ENCODE measurements at regions not wholly inside any gene's neighbourhood (a gene's known extent, or its start where the extent isn't known, plus 50 kb on each side); places are given as distances from the start of the nearest gene placed in this dataset.

DNA sequence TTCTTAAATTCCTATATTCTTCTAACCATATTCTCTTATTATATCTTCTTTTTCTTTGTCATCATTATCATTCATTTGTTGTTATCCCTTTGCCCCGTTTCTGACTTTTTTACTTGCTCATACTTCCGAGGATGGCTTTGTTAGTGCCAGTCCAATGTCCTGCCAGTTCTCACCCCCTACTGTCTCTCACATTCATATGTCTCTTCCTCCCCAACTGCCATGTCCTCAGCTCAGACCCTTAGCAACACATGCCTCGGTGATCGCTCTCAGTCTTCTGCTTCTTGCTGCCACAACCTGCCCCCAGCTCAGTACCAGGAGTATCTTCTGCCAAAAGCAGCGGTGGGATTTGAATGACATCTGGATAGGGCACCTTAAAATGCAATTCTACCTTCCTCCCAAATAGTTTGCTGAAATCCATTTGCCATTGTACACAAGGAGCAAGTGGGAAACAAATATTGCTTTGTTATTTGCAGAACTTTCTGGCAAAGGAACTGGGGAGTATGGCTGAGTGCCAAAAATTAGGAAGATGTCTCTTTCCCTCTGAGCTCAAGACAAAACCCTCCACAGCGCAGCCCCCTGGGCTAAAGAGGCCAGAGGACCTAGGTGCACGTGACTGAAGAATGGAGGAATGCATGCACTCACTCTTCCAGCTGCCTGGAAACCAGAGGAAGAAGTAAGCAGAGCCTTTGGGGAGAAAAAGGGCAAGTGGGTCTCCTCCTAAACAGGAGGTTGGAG lies 57.7 kb upstream of the CTNNB1 start:
- intact Hi-C loops (cut with DNase I; ENCODE audit: low total_unique reads) = no loop called here
- Histone ChIP-seq H3K36me3 (no peaks in the 10 kb centered on the region), H3K27me3 (no peaks in the 10 kb centered on the region), H3K4me3 (no peak overlapping the region), H3K9me3 (peaks cover 0 to 10% (median 4%) of the 10 kb centered on the region in 4 donors), H3K4me1 (no peaks in the 10 kb centered on the region), H3K27ac (no peak overlapping the region)
- TF ChIP-seq POLR2AphosphoS5 (IDR thresholded peaks at IDR 0.05) = no peak
- TF ChIP-seq, protein P1, sequence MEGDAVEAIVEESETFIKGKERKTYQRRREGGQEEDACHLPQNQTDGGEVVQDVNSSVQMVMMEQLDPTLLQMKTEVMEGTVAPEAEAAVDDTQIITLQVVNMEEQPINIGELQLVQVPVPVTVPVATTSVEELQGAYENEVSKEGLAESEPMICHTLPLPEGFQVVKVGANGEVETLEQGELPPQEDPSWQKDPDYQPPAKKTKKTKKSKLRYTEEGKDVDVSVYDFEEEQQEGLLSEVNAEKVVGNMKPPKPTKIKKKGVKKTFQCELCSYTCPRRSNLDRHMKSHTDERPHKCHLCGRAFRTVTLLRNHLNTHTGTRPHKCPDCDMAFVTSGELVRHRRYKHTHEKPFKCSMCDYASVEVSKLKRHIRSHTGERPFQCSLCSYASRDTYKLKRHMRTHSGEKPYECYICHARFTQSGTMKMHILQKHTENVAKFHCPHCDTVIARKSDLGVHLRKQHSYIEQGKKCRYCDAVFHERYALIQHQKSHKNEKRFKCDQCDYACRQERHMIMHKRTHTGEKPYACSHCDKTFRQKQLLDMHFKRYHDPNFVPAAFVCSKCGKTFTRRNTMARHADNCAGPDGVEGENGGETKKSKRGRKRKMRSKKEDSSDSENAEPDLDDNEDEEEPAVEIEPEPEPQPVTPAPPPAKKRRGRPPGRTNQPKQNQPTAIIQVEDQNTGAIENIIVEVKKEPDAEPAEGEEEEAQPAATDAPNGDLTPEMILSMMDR (IDR thresholded peaks at IDR 0.05) = no peak
- TF ChIP-seq EP300 (IDR thresholded peaks at IDR 0.05) = no peak
- no peak for TF ChIP-seq POLR2A (IDR thresholded peaks at IDR 0.05)
- no peak for DNase-seq
- 77 to 90% (median 81%) methylated on average over 7 of the region's 7 CpGs for WGBS, 5 donors

DNA sequence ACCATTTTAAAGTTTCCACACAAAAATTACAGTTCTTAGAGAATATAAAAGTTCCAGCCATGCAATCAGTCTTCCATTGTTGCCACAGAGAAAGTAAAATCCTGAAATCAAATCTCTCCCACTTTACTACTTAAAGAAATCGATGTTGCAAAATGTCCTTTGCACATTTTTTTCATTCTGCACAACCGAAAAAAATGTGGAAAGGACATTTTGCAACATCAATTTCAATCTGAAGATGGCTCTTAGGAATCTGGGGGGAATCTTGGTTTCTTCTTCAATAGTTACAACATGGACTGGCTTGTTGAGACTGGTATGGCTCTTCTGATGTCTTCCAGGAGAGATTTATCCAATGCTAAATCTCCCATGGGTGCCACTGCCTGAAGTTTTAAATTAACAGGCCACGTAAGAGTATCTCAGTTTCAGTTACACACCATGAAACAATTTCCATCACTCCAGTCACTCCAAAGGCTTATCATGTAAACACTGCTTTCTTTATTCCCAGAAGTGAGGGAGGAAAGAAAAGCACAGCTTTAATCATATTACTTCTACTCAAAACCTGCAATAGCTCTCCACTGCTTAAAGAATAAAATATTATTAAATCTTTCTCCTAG lies 55.8 kb upstream of the CTNNB1 start:
- TF ChIP-seq POLR2AphosphoS5 (IDR thresholded peaks at IDR 0.05) (no peak), EP300 (IDR thresholded peaks at IDR 0.05) (no peak), POLR2A (IDR thresholded peaks at IDR 0.05) (no peak)
- TF ChIP-seq, protein P1 (IDR thresholded peaks at IDR 0.05) = no peak
- intact Hi-C loops (cut with DNase I; ENCODE audit: low total_unique reads) = no loop called here
- H3K27me3 ChIP-seq = no peaks in the 10 kb centered on the region
- H3K9me3 ChIP-seq = peaks cover 0 to 15% (median 7%) of the 10 kb centered on the region in 4 donors
- H3K4me1 ChIP-seq = no peaks in the 10 kb centered on the region
- no peak overlapping the region for H3K4me3 ChIP-seq
- no peak overlapping the region for H3K27ac ChIP-seq
- DNase-seq = no peak
- no peaks in the 10 kb centered on the region for H3K36me3 ChIP-seq
- 67 to 77% (median 71%) methylated on average over 3 of the region's 3 CpGs for WGBS, 5 donors

DNA sequence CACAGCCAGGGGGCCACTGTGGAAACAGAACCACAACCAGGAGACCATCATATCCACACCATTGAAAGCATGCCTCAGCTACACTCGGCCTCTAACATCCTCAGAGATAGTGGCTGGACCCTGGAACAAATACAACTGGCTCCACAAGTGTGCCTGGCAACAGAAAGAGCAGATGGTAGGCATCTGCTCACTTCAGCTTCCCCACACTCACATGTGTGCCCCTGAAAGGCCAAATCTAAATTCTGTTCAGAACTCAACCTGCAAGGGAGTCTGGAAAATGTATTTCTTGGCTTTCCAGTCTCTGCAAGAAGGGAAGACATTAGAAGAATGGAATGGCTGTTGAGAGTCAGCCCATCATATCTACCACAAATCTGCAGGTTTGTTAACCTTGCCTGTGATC lies 54.7 kb upstream of the CTNNB1 start:
- Histone ChIP-seq H3K9me3 (peaks cover 0 to 15% (median 7%) of the 10 kb centered on the region in 4 donors), H3K4me3 (no peak overlapping the region), H3K36me3 (no peaks in the 10 kb centered on the region), H3K27ac (no peak overlapping the region), H3K4me1 (no peaks in the 10 kb centered on the region), H3K27me3 (no peaks in the 10 kb centered on the region)
- intact Hi-C loops (cut with DNase I; ENCODE audit: low total_unique reads) = no loop called here
- TF ChIP-seq POLR2AphosphoS5 (IDR thresholded peaks at IDR 0.05) = no peak
- no peak for TF ChIP-seq EP300 (IDR thresholded peaks at IDR 0.05)
- no peak for TF ChIP-seq POLR2A (IDR thresholded peaks at IDR 0.05)
- TF ChIP-seq, protein P1 (IDR thresholded peaks at IDR 0.05) = no peak
- 69 to 83% (median 79%) methylated on average over 1 of the region's 1 CpG; no CpG with 5 or more reads in 1 of the 5 donors for WGBS, 5 donors
- peak in 1 of 2 donors; percentile 16 for DNase-seq

- H3K27ac ChIP-seq = no peak overlapping the region
- no peaks in the 10 kb centered on the region for H3K27me3 ChIP-seq
- no peaks in the 10 kb centered on the region for H3K36me3 ChIP-seq
- no peak for DNase-seq
- WGBS, 5 donors = 76 to 88% (median 79%) methylated on average over 2 of the region's 2 CpGs
- H3K9me3 ChIP-seq = peaks cover 0 to 15% (median 7%) of the 10 kb centered on the region in 4 donors
- H3K4me1 ChIP-seq = no peaks in the 10 kb centered on the region
- intact Hi-C loops (cut with DNase I; ENCODE audit: low total_unique reads) = no loop called here
- no peak overlapping the region for H3K4me3 ChIP-seq
- no peak for TF ChIP-seq POLR2AphosphoS5 (IDR thresholded peaks at IDR 0.05)
Measured at GRCh38 chr3:41148478-41148877, 50.8 kb upstream of the CTNNB1 start.

DNA sequence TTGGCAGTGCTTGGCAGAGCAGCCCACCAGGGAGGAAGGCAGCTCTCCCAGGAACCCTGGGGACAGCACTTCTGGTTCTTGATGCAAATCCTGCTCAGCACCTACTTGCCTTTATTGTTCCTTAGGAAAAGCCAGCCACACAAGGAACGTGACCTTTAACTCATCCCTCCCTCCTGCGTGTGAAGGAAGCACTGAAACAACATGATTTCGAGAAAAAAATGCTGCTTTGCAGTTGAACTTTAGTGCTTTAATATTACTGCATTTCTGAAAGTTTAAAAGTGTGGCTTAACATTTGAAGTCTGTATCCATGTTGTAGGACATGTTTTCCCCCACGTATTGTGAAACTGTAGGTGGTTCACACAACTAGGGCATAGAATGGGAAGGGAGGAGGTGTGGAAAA lies 50.4 kb upstream of the CTNNB1 start:
- Histone ChIP-seq H3K4me3 (no peak overlapping the region), H3K36me3 (no peaks in the 10 kb centered on the region), H3K27me3 (no peaks in the 10 kb centered on the region), H3K27ac (no peak overlapping the region), H3K9me3 (peaks cover 0 to 15% (median 7%) of the 10 kb centered on the region in 4 donors), H3K4me1 (no peaks in the 10 kb centered on the region)
- WGBS, 5 donors = 77 to 85% (median 82%) methylated on average over 4 of the region's 4 CpGs
- no peak for TF ChIP-seq POLR2A (IDR thresholded peaks at IDR 0.05)
- no peak for TF ChIP-seq POLR2AphosphoS5 (IDR thresholded peaks at IDR 0.05)
- TF ChIP-seq, protein P1 (IDR thresholded peaks at IDR 0.05) = no peak
- TF ChIP-seq EP300 (IDR thresholded peaks at IDR 0.05) = no peak
- DNase-seq = no peak
- intact Hi-C loops (cut with DNase I; ENCODE audit: low total_unique reads) = no loop called here
